Neural progenitor cell (in vitro differentiated cells): ENCODE measurements at regions not wholly inside any gene's neighbourhood (a gene's known extent, or its start where the extent isn't known, plus 50 kb on each side); places are given as distances from the start of the nearest gene placed in this dataset.

ENCODE experiments used
- DNase-seq: peaks from one replicate; pipeline ENCODE4 v3.0.0-alpha.2; 2016; ENCODE audit warnings: low spot score
- H2AFZ ChIP-seq: fragments of 200-600 bp; sonication (generic); replicated peaks from 2 replicates; pipeline ENCODE4 v1.6.1; 2016; ENCODE audit warnings: antibody characterized with exemption
- H3F3A ChIP-seq: fragments of 200-600 bp; sonication (generic); 2 replicates; pipeline ENCODE4 v1.6.1; 2016; ENCODE audit warnings: antibody characterized with exemption, low read depth
- H3K27ac ChIP-seq: fragments of 200-600 bp; sonication (generic); 2 replicates; pipeline ENCODE4 v1.5.1; 2016; ENCODE audit warnings: mild to moderate bottlenecking
- H3K27me3 ChIP-seq: fragments of 200-600 bp; sonication (generic); 2 replicates; pipeline ENCODE4 v1.6.1; 2016; ENCODE audit warnings: mild to moderate bottlenecking, moderate library complexity
- H3K36me3 ChIP-seq: fragments of 200-600 bp; sonication (generic); 2 replicates; pipeline ENCODE4 v1.5.1; 2016
- H3K4me1 ChIP-seq: fragments of 200-600 bp; sonication (generic); 2 replicates; pipeline ENCODE4 v1.6.1; 2016; ENCODE audit warnings: mixed run types
- H3K4me2 ChIP-seq: fragments of 200-600 bp; sonication (generic); 2 replicates; pipeline ENCODE4 v1.6.1; 2016
- H3K4me3 ChIP-seq: fragments of 200-600 bp; sonication (generic); 2 replicates; pipeline ENCODE4 v1.5.1; 2016
- H3K79me2 ChIP-seq: fragments of 200-600 bp; sonication (generic); 2 replicates; pipeline ENCODE4 v1.6.1; 2016; ENCODE audit warnings: low read depth
- H3K9ac ChIP-seq: fragments of 200-600 bp; sonication (generic); 2 replicates; pipeline ENCODE4 v1.6.1; 2016
- H3K9me3 ChIP-seq: fragments of 200-600 bp; sonication (generic); 2 replicates; pipeline ENCODE4 v1.5.1; 2016; ENCODE audit warnings: low read depth
- H4K20me1 ChIP-seq: fragments of 200-600 bp; sonication (generic); 2 replicates; pipeline ENCODE4 v1.6.1; 2016; ENCODE audit warnings: low read depth
- H3K27ac Mint-ChIP-seq: 3 replicates; pipeline ENCODE4 v1.8.0; 2021; ENCODE audit warnings: mixed read lengths
- H3K27me3 Mint-ChIP-seq: 2 replicates; pipeline ENCODE4 v1.8.0; 2022; ENCODE audit warnings: low read depth, mild to moderate bottlenecking, inconsistent platforms, moderate library complexity, mixed read lengths; ENCODE audit not compliant: insufficient read depth
- H3K36me3 Mint-ChIP-seq: 3 replicates; pipeline ENCODE4 v1.8.0; 2021; ENCODE audit warnings: mixed read lengths
- H3K4me1 Mint-ChIP-seq: 3 replicates; pipeline ENCODE4 v1.8.0; 2021; ENCODE audit warnings: mixed read lengths
- H3K4me3 Mint-ChIP-seq: 3 replicates; pipeline ENCODE4 v1.8.0; 2021; ENCODE audit warnings: mild to moderate bottlenecking, moderate library complexity, mixed read lengths
- H3K9me3 Mint-ChIP-seq: 3 replicates; pipeline ENCODE4 v1.8.0; 2020; ENCODE audit warnings: mixed read lengths
- CTCF ChIP-seq: fragments of 200-600 bp; sonication (generic); IDR thresholded peaks from 2 replicates; pipeline ENCODE4 v1.5.1; 2017; ENCODE audit warnings: antibody characterized with exemption, mild to moderate bottlenecking
- EZH2 ChIP-seq: fragments of 200-600 bp; sonication (generic); IDR thresholded peaks from 2 replicates; pipeline ENCODE4 v1.6.1; 2017; ENCODE audit warnings: antibody characterized with exemption, mild to moderate bottlenecking, moderate library complexity
- EZH2phosphoT487 ChIP-seq: fragments of 200-600 bp; sonication (generic); IDR thresholded peaks from 2 replicates; pipeline ENCODE4 v1.6.1; 2017; ENCODE audit warnings: antibody characterized with exemption

DNA sequence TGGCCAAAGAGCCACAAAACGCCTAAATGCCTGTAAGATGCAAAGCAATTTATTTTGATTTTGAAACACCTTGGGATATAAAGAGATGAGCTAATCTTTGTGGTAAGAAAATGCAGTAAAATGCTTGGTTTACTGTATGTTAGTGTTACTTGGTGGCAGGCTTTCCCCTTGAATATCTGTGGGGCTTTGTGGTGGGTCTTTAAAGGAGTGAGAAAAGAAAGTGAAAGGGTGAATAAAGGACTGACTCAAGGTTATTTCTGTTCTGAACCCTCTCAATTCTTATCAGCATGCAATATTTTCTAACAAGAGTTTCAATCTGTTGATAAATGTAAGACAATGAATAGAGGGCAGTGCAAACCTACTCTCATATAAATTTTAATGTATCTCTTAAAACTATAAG is 1555.9 kb upstream of the RAG2 start:
- Histone ChIP-seq H2AFZ (no peak overlapping the region), H3K79me2 (no peaks in the 10 kb centered on the region), H3K4me3 (no peak overlapping the region), H3K36me3 (no peaks in the 10 kb centered on the region), H3F3A (no peaks in the 10 kb centered on the region), H4K20me1 (no peaks in the 10 kb centered on the region), H3K4me1 (no peaks in the 10 kb centered on the region), H3K4me2 (no peak overlapping the region), H3K27ac (no peak overlapping the region), H3K9ac (no peak overlapping the region), H3K27me3 (no peaks in the 10 kb centered on the region), H3K9me3 (no peaks in the 10 kb centered on the region)
- no peak for DNase-seq
- Mint-ChIP-seq H3K9me3 (no peaks in the 10 kb centered on the region), H3K36me3 (no peaks in the 10 kb centered on the region), H3K4me3 (no peak overlapping the region), H3K27me3 (no peaks in the 10 kb centered on the region), H3K4me1 (peaks cover 3% of the 10 kb centered on the region), H3K27ac (no peak overlapping the region)
- TF ChIP-seq EZH2: no peak
- no peak for TF ChIP-seq EZH2phosphoT487
- no peak for TF ChIP-seq CTCF

GRCh38 chr11:38143852-38144251 is 1545.8 kb upstream of the RAG2 start:
- H3K4me3 Mint-ChIP-seq: no peak overlapping the region
- peaks cover 9% of the 10 kb centered on the region for H3K9me3 Mint-ChIP-seq
- DNase-seq: no peak
- no peak overlapping the region for H3K4me2 ChIP-seq
- no peaks in the 10 kb centered on the region for H3K27me3 Mint-ChIP-seq
- no peak overlapping the region for H3K4me3 ChIP-seq
- peaks cover 2% of the 10 kb centered on the region for H3K36me3 Mint-ChIP-seq
- no peaks in the 10 kb centered on the region for H4K20me1 ChIP-seq
- H3F3A ChIP-seq: no peaks in the 10 kb centered on the region
- no peak overlapping the region for H2AFZ ChIP-seq
- no peaks in the 10 kb centered on the region for H3K36me3 ChIP-seq
- H3K4me1 Mint-ChIP-seq: no peaks in the 10 kb centered on the region
- TF ChIP-seq CTCF (no peak), EZH2 (no peak), EZH2phosphoT487 (no peak)
- H3K9ac ChIP-seq: no peak overlapping the region
- no peaks in the 10 kb centered on the region for H3K79me2 ChIP-seq
- no peak overlapping the region for H3K27ac ChIP-seq
- no peaks in the 10 kb centered on the region for H3K9me3 ChIP-seq
- no peaks in the 10 kb centered on the region for H3K27me3 ChIP-seq
- no peaks in the 10 kb centered on the region for H3K4me1 ChIP-seq
- no peak overlapping the region for H3K27ac Mint-ChIP-seq

DNA sequence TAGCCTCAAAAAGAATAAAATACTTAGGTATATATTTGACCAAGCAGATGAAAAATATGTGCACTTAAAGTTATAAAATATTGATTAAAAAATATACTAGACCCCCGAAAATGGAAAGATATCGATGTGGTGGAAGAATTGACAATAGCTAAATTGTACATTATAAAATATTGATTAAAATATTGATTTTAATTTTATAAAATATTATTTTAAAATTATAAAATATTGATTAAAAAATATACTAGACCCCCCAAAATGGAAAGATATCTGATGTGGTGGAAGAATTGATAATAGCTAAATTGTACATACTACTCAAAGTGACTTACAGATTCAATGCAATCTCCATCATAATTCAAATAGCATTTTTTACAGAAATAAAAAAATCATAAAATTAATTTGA is 1540.9 kb upstream of the RAG2 start:
- H3K27ac Mint-ChIP-seq: no peak overlapping the region
- H3K27me3 Mint-ChIP-seq: no peaks in the 10 kb centered on the region
- no peak overlapping the region for H3K9ac ChIP-seq
- no peak overlapping the region for H3K27ac ChIP-seq
- no peaks in the 10 kb centered on the region for H3K9me3 ChIP-seq
- no peaks in the 10 kb centered on the region for H3K27me3 ChIP-seq
- H3K4me3 Mint-ChIP-seq: no peak overlapping the region
- H4K20me1 ChIP-seq: no peaks in the 10 kb centered on the region
- no peak overlapping the region for H3K4me2 ChIP-seq
- peaks cover 18% of the 10 kb centered on the region for H3K9me3 Mint-ChIP-seq
- H3K4me1 Mint-ChIP-seq: no peaks in the 10 kb centered on the region
- DNase-seq: no peak
- no peaks in the 10 kb centered on the region for H3K79me2 ChIP-seq
- no peak for TF ChIP-seq EZH2phosphoT487
- TF ChIP-seq CTCF: no peak
- no peak for TF ChIP-seq EZH2
- no peaks in the 10 kb centered on the region for H3K4me1 ChIP-seq
- H3K36me3 ChIP-seq: no peaks in the 10 kb centered on the region
- H3K4me3 ChIP-seq: no peak overlapping the region
- no peak overlapping the region for H2AFZ ChIP-seq
- no peaks in the 10 kb centered on the region for H3K36me3 Mint-ChIP-seq
- no peaks in the 10 kb centered on the region for H3F3A ChIP-seq

GRCh38 chr11:38136887-38137286 is 1538.9 kb upstream of the RAG2 start:
- no peaks in the 10 kb centered on the region for H3F3A ChIP-seq
- H3K4me1 ChIP-seq: no peaks in the 10 kb centered on the region
- H3K79me2 ChIP-seq: no peaks in the 10 kb centered on the region
- no peaks in the 10 kb centered on the region for H3K27me3 ChIP-seq
- no peak overlapping the region for H3K4me3 ChIP-seq
- no peaks in the 10 kb centered on the region for H4K20me1 ChIP-seq
- Mint-ChIP-seq H3K4me1 (no peaks in the 10 kb centered on the region), H3K36me3 (peaks cover 3% of the 10 kb centered on the region), H3K27me3 (peaks cover 2% of the 10 kb centered on the region), H3K9me3 (peaks cover 25% of the 10 kb centered on the region), H3K4me3 (no peak overlapping the region), H3K27ac (no peak overlapping the region)
- H3K9ac ChIP-seq: no peak overlapping the region
- H3K4me2 ChIP-seq: no peak overlapping the region
- peak; percentile 10 for DNase-seq
- no peaks in the 10 kb centered on the region for H3K9me3 ChIP-seq
- H3K27ac ChIP-seq: no peak overlapping the region
- TF ChIP-seq CTCF: no peak
- no peak for TF ChIP-seq EZH2phosphoT487
- TF ChIP-seq EZH2: no peak
- peak overlapping the region; percentile 22 for H2AFZ ChIP-seq
- no peaks in the 10 kb centered on the region for H3K36me3 ChIP-seq
